Astrocyte (in vitro differentiated cells and primary cell): ENCODE measurements at regions not wholly inside any gene's neighbourhood (a gene's known extent, or its start where the extent isn't known, plus 50 kb on each side); places are given as distances from the start of the nearest gene placed in this dataset.

Experiments
- CTCF ChIP-seq: IDR thresholded peaks from 2 replicates; pipeline ENCODE4 v1.5.1; 2011; ENCODE audit warnings: low read depth, mild to moderate bottlenecking, inconsistent platforms, low read length, moderate library complexity; ENCODE audit not compliant: insufficient read depth
- EZH2 ChIP-seq: IDR thresholded peaks from 2 replicates; pipeline ENCODE4 v1.6.1; 2012; ENCODE audit warnings: mild to moderate bottlenecking, low read length, inconsistent platforms; ENCODE audit not compliant: insufficient read depth

GRCh38 chr19:30924670-30925069 is 424.6 kb downstream of the TSHZ3 start:
- no peak for TF ChIP-seq EZH2
- no peak for TF ChIP-seq CTCF
